ENCODE measurements at regions not wholly inside any gene's neighbourhood (a gene's known extent, or its start where the extent isn't known, plus 50 kb on each side); places are given as distances from the start of the nearest gene placed in this dataset.

DNA sequence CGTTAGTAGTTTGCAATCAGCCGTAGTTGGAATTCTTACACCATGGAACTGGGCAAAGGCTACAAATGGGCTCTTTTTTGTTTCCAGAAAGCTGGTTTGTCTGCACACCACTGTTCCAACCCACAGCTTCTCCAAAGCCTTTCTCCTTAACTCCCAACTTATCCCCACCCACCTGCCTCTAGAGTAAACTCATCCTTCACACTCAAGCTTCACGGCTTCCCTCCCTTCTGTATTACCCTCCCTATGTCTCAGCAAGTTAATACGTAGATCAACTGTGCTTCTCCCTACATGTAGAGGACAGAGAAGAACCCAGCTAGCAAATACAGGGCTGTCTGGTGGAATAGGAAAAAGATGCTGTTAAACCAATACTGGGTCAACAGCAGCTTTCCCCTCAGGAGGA, 363.0 kb upstream of the IL12A start:
- intact Hi-C loops (cut with micrococcal nuclease; ENCODE audit: unreplicated experiment), result no loop called here
- Histone ChIP-seq H3K36me3 (ENCODE audit: insufficient read depth, low read length) (no peaks in the 10 kb centered on the region), H3K9me2 (ENCODE audit: insufficient read depth, low read length) (no peaks in the 10 kb centered on the region), H3K27ac (ENCODE audit: low read depth, low read length, poor library complexity, severe bottlenecking) (no peak overlapping the region), H3K79me2 (ENCODE audit: insufficient read depth, low read depth, low read length) (no peaks in the 10 kb centered on the region), H3K4me3 (ENCODE audit: low read depth, low read length, poor library complexity, severe bottlenecking) (no peak overlapping the region), H3K4me1 (ENCODE audit: insufficient read depth, low read length, poor library complexity, severe bottlenecking) (no peaks in the 10 kb centered on the region), H3K4me2 (ENCODE audit: low read length) (no peak overlapping the region), H3K9me3 (ENCODE audit: low read length) (no peaks in the 10 kb centered on the region), H4K20me1 (ENCODE audit: insufficient read depth, low read length) (no peaks in the 10 kb centered on the region), H2AFZ (ENCODE audit: low read length) (no peak overlapping the region)
- no TSS peak for BruUV-seq (replicated peaks)
- TF ChIP-seq, protein P1, sequence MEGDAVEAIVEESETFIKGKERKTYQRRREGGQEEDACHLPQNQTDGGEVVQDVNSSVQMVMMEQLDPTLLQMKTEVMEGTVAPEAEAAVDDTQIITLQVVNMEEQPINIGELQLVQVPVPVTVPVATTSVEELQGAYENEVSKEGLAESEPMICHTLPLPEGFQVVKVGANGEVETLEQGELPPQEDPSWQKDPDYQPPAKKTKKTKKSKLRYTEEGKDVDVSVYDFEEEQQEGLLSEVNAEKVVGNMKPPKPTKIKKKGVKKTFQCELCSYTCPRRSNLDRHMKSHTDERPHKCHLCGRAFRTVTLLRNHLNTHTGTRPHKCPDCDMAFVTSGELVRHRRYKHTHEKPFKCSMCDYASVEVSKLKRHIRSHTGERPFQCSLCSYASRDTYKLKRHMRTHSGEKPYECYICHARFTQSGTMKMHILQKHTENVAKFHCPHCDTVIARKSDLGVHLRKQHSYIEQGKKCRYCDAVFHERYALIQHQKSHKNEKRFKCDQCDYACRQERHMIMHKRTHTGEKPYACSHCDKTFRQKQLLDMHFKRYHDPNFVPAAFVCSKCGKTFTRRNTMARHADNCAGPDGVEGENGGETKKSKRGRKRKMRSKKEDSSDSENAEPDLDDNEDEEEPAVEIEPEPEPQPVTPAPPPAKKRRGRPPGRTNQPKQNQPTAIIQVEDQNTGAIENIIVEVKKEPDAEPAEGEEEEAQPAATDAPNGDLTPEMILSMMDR (conservative IDR thresholded peaks at IDR 0.05; ENCODE audit: low read length), result no peak
- TF ChIP-seq EZH2phosphoT487 (IDR thresholded peaks at IDR 0.05; ENCODE audit: borderline replicate concordance, low read depth, low read length), result no peak
- ChIA-PET POLR2A (no interaction called here), CTCF (ENCODE audit: unreplicated experiment) (no interaction called here)
- no peak for DNase-seq (ENCODE audit: low spot score)

DNA sequence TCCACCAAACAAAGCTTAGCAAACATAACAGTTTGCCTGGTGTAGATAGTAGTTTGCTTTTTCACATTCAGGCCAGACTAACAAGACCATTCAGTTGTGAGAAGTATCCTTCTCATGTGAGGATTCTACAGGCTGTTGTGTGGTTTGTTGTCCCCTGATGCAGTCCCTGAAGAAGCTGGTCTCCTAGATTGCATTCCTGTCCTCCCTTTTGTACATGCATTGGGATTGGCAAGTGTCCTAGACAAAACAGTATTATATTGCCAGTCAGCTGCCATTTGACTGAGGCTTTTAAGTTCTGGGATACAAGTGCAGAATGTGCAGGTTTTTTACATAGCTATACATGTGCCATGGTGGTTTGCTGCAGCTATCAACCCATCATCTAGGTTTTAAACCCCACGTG, 362.0 kb upstream of the IL12A start:
- POLR2A ChIA-PET, result no interaction called here
- no peaks in the 10 kb centered on the region for H3K9me2 ChIP-seq (ENCODE audit: insufficient read depth, low read length)
- no peaks in the 10 kb centered on the region for H3K36me3 ChIP-seq (ENCODE audit: insufficient read depth, low read length)
- H4K20me1 ChIP-seq (ENCODE audit: insufficient read depth, low read length), result no peaks in the 10 kb centered on the region
- DNase-seq (ENCODE audit: low spot score), result no peak
- no peak overlapping the region for H3K27ac ChIP-seq (ENCODE audit: low read depth, low read length, poor library complexity, severe bottlenecking)
- no peak overlapping the region for H3K4me2 ChIP-seq (ENCODE audit: low read length)
- no peaks in the 10 kb centered on the region for H3K79me2 ChIP-seq (ENCODE audit: insufficient read depth, low read depth, low read length)
- H3K4me3 ChIP-seq (ENCODE audit: low read depth, low read length, poor library complexity, severe bottlenecking), result no peak overlapping the region
- CTCF ChIA-PET (ENCODE audit: unreplicated experiment), result no interaction called here
- intact Hi-C loops (cut with micrococcal nuclease; ENCODE audit: unreplicated experiment), result no loop called here
- no TSS peak for BruUV-seq (replicated peaks)
- H2AFZ ChIP-seq (ENCODE audit: low read length), result no peak overlapping the region
- no peaks in the 10 kb centered on the region for H3K4me1 ChIP-seq (ENCODE audit: insufficient read depth, low read length, poor library complexity, severe bottlenecking)
- no peaks in the 10 kb centered on the region for H3K9me3 ChIP-seq (ENCODE audit: low read length)
- TF ChIP-seq, protein P1 (conservative IDR thresholded peaks at IDR 0.05; ENCODE audit: low read length), result no peak
- TF ChIP-seq EZH2phosphoT487 (IDR thresholded peaks at IDR 0.05; ENCODE audit: borderline replicate concordance, low read depth, low read length), result no peak

DNA sequence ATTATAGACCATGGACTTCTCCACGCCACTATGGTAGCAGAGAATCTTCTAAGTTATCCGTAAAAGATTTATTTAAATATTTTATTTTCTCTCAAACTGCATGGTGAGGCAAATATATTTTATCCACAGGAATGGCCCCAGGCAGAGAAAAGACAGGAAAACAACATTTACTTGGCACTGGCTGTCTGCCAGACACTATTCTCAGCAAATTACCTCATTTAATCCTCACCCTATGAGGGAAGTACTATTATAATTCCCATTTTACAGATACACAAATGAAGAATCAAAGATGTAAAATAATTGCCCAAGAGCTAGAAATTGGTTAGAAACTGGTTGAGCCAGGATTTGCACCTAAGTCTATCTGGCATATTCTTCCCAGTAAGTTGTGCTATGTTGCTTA, 361.4 kb upstream of the IL12A start:
- Histone ChIP-seq H3K27ac (ENCODE audit: low read depth, low read length, poor library complexity, severe bottlenecking) (no peak overlapping the region), H3K36me3 (ENCODE audit: insufficient read depth, low read length) (no peaks in the 10 kb centered on the region), H3K9me2 (ENCODE audit: insufficient read depth, low read length) (no peaks in the 10 kb centered on the region), H3K9me3 (ENCODE audit: low read length) (no peaks in the 10 kb centered on the region), H4K20me1 (ENCODE audit: insufficient read depth, low read length) (no peaks in the 10 kb centered on the region), H3K4me3 (ENCODE audit: low read depth, low read length, poor library complexity, severe bottlenecking) (no peak overlapping the region), H3K4me1 (ENCODE audit: insufficient read depth, low read length, poor library complexity, severe bottlenecking) (no peaks in the 10 kb centered on the region), H3K4me2 (ENCODE audit: low read length) (no peak overlapping the region), H2AFZ (ENCODE audit: low read length) (no peak overlapping the region), H3K79me2 (ENCODE audit: insufficient read depth, low read depth, low read length) (no peaks in the 10 kb centered on the region)
- ChIA-PET CTCF (ENCODE audit: unreplicated experiment) (no interaction called here), POLR2A (no interaction called here)
- intact Hi-C loops (cut with micrococcal nuclease; ENCODE audit: unreplicated experiment), result no loop called here
- no TSS peak for BruUV-seq (replicated peaks)
- TF ChIP-seq, protein P1 (conservative IDR thresholded peaks at IDR 0.05; ENCODE audit: low read length), result no peak
- TF ChIP-seq EZH2phosphoT487 (IDR thresholded peaks at IDR 0.05; ENCODE audit: borderline replicate concordance, low read depth, low read length), result no peak
- DNase-seq (ENCODE audit: low spot score), result no peak

All from OCI-LY7 (cell line).